ENCODE measurements at regions not wholly inside any gene's neighbourhood (a gene's known extent, or its start where the extent isn't known, plus 50 kb on each side); places are given as distances from the start of the nearest gene placed in this dataset.

- TF ChIP-seq, protein P1, sequence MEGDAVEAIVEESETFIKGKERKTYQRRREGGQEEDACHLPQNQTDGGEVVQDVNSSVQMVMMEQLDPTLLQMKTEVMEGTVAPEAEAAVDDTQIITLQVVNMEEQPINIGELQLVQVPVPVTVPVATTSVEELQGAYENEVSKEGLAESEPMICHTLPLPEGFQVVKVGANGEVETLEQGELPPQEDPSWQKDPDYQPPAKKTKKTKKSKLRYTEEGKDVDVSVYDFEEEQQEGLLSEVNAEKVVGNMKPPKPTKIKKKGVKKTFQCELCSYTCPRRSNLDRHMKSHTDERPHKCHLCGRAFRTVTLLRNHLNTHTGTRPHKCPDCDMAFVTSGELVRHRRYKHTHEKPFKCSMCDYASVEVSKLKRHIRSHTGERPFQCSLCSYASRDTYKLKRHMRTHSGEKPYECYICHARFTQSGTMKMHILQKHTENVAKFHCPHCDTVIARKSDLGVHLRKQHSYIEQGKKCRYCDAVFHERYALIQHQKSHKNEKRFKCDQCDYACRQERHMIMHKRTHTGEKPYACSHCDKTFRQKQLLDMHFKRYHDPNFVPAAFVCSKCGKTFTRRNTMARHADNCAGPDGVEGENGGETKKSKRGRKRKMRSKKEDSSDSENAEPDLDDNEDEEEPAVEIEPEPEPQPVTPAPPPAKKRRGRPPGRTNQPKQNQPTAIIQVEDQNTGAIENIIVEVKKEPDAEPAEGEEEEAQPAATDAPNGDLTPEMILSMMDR (tag by site-specific recombination; IDR thresholded peaks at IDR 0.05) = no peak
- TF ChIP-seq ZNF138 (tag by site-specific recombination; IDR thresholded peaks at IDR 0.05; ENCODE audit: borderline replicate concordance) = no peak
- TF ChIP-seq YY1 (tag by site-specific recombination; IDR thresholded peaks at IDR 0.05) = no peak
Observed at GRCh38 chr6:105838171-105838570, 248.0 kb upstream of the PRDM1 start.
